ENCODE measurements at regions not wholly inside any gene's neighbourhood (a gene's known extent, or its start where the extent isn't known, plus 50 kb on each side); places are given as distances from the start of the nearest gene placed in this dataset.
"Not testable (repeated sequence)": the region's sequence is repeated elsewhere in the genome, so short reads cannot be mapped to it uniquely, and the experiment has no call there.

DNA sequence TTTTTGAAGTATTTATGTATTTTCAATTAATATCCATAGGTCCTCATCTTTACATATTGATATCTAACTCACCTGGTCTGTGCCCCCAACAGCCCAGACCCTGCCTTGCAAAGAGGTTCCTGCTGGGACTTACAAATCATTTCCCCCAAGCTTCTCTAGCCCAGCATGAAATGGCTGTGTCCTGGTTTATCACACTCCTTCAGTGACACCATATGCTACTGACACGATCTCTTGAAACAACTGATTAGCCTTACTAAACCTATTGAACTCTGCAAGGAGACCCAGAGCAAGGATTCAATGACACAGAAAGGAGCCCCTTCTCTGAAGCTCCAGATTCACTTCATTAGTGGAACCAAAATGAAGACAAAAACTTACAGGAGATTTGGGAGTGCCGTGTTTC lies 507.4 kb downstream of the TP53TG3F start:
- not testable (repeated sequence) for TF ChIP-seq ARNTL (CRISPR knock-in tag; IDR thresholded peaks at IDR 0.05; ENCODE audit: borderline replicate concordance, low read depth); TOX (CRISPR knock-in tag; IDR thresholded peaks at IDR 0.05; ENCODE audit: borderline replicate concordance); OSR1 (CRISPR knock-in tag; IDR thresholded peaks at IDR 0.05); CSDC2 (CRISPR knock-in tag; IDR thresholded peaks at IDR 0.05); RARB (CRISPR knock-in tag; IDR thresholded peaks at IDR 0.05); ZC3H10 (CRISPR knock-in tag; IDR thresholded peaks at IDR 0.05); ZNF565 (CRISPR knock-in tag; conservative IDR thresholded peaks at IDR 0.05; ENCODE audit: low read depth)
- TF ChIP-seq, protein P1, sequence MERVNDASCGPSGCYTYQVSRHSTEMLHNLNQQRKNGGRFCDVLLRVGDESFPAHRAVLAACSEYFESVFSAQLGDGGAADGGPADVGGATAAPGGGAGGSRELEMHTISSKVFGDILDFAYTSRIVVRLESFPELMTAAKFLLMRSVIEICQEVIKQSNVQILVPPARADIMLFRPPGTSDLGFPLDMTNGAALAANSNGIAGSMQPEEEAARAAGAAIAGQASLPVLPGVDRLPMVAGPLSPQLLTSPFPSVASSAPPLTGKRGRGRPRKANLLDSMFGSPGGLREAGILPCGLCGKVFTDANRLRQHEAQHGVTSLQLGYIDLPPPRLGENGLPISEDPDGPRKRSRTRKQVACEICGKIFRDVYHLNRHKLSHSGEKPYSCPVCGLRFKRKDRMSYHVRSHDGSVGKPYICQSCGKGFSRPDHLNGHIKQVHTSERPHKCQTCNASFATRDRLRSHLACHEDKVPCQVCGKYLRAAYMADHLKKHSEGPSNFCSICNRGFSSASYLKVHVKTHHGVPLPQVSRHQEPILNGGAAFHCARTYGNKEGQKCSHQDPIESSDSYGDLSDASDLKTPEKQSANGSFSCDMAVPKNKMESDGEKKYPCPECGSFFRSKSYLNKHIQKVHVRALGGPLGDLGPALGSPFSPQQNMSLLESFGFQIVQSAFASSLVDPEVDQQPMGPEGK (CRISPR knock-in tag; IDR thresholded peaks at IDR 0.05; ENCODE audit: borderline replicate concordance), result not testable (repeated sequence)
